Lung (tissue), 11 donors: ENCODE measurements at regions not wholly inside any gene's neighbourhood (a gene's known extent, or its start where the extent isn't known, plus 50 kb on each side); places are given as distances from the start of the nearest gene placed in this dataset.

Source experiments
- ATAC-seq: fragments of 200-7000 bp; cut with Tn5 transposase; one replicate; pipeline ENCODE4 v1.9.1; 2020; ENCODE audit warnings: moderate number of reproducible peaks; ENCODE audit not compliant: insufficient read depth, low FRiP score
- DNase-seq, 3 donors: peaks; one replicate each; pipeline ENCODE4 v3.0.0-alpha.2; 2013 to 2017
- H3K27ac ChIP-seq, 2 donors: one replicate each; pipeline ENCODE4 v1.5.1; 2013; ENCODE audit warnings: mild to moderate bottlenecking in 2 of 2, moderate library complexity in 2 of 2, control low read depth in 1 of 2, inconsistent platforms in 1 of 2, low read depth in 1 of 2, low read length in 1 of 2
- H3K27me3 ChIP-seq, 3 donors: one replicate each; pipeline ENCODE4 v1.5.1; 2013; ENCODE audit warnings: low read length in 2 of 3; ENCODE audit not compliant: control insufficient read depth in 3 of 3, insufficient read depth in 3 of 3
- H3K36me3 ChIP-seq, 4 donors: one replicate each; pipeline ENCODE4 v1.5.1; 2013; ENCODE audit warnings: low read length in 4 of 4, mild to moderate bottlenecking in 1 of 4, moderate library complexity in 1 of 4; ENCODE audit not compliant: control insufficient read depth in 4 of 4, insufficient read depth in 4 of 4
- H3K4me1 ChIP-seq, 5 donors: one replicate each; pipeline ENCODE4 v1.5.1; 2013; ENCODE audit warnings: low read length in 5 of 5, mild to moderate bottlenecking in 2 of 5, moderate library complexity in 1 of 5; ENCODE audit not compliant: control insufficient read depth in 5 of 5, insufficient read depth in 5 of 5
- H3K4me3 ChIP-seq: one replicate; pipeline ENCODE4 v1.5.1; 2013; ENCODE audit warnings: mild to moderate bottlenecking, control low read depth, moderate library complexity
- H3K9ac ChIP-seq, 2 donors: one replicate each; pipeline ENCODE4 v1.5.1; 2013; ENCODE audit warnings: low read length in 2 of 2, control low read depth in 1 of 2; ENCODE audit not compliant: insufficient read depth in 1 of 2
- H3K9me3 ChIP-seq, 4 donors: one replicate each; pipeline ENCODE4 v1.5.1; 2013; ENCODE audit warnings: low read length in 3 of 4, mild to moderate bottlenecking in 1 of 4, moderate library complexity in 1 of 4; ENCODE audit not compliant: control insufficient read depth in 4 of 4, insufficient read depth in 3 of 4
- CTCF ChIP-seq: IDR thresholded peaks from 2 replicates; pipeline ENCODE4 v1.5.1; 2012; ENCODE audit warnings: mild to moderate bottlenecking; ENCODE audit errors: control extremely low read depth, extremely low read depth
- WGBS, 2 donors: extraction: QIAGEN DNeasy Blood & Tissue Kit; methylation state at CpG; one replicate each; pipeline ENCODE4 v1.1.7; 2013; 5-methylcytosine and 5-hydroxymethylcytosine counted together
- donor health status: control.
- donor health status: control.
- donor health status: Bipolar disorder and iron deficiency.
- donor health status: healthy.
- donor health status: DM: yes; HTN: yes; CAD: no.

DNA sequence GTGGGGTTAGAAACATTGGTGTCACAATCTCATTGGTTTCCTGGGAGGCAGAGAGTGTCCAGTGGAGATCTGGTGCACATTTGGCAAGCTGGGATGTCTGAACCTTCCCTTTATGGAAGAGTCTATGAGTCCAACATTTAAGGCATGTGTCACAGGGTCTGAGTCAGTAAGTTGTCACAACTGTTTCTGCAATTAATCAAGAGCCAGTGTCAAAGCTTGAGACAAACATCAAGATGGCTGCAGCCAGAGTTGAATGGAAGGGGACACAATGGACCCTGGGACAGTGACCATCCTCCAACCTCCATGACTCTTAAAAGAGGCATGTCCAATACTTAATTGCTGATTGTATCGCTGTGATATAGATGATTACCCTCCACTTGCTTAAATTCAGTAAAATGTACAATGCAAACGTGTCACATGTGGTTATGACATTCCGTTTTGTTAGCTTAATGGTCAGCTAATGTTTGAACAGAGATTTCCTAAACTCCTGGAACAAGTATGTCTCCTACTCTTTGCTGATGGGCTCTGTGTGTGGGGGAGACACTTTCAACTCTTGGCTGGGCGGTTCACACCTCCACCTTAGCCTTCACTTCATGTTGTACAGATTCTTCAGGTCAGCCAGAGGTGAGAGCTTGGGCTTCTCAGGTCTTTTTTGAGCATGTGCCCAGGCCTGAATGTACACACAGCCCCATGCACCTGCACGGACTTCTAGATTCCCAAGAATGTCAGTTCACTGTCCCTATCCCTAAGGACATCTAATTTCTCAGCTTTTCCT is 79.9 kb upstream of the PRR23E start:
- Histone ChIP-seq H3K9me3 (peaks cover 0 to 11% (median 6%) of the 10 kb centered on the region in 4 donors), H3K27ac (no peak overlapping the region), H3K9ac (no peak overlapping the region), H3K36me3 (no peaks in the 10 kb centered on the region), H3K4me3 (no peak overlapping the region), H3K4me1 (peaks cover 0 to 3% (median 0%) of the 10 kb centered on the region in 5 donors), H3K27me3 (peaks cover 0 to 3% (median 0%) of the 10 kb centered on the region in 3 donors)
- ATAC-seq (no peak), DNase-seq (no peak)
- TF ChIP-seq CTCF, result no peak
- WGBS, 2 donors, result 54 to 64% methylated on average over 5 of the region's 5 CpGs

GRCh38 chr3:127113571-127113891 is 79.4 kb upstream of the PRR23E start:
- no peak overlapping the region for H3K4me3 ChIP-seq
- WGBS, 2 donors, result 75 to 89% methylated on average over 1 of the region's 1 CpG
- ATAC-seq (no peak), DNase-seq (no peak)
- H3K4me1 ChIP-seq, result peaks cover 0 to 3% (median 0%) of the 10 kb centered on the region in 5 donors
- peaks cover 0 to 11% (median 6%) of the 10 kb centered on the region in 4 donors for H3K9me3 ChIP-seq
- no peak overlapping the region for H3K27ac ChIP-seq
- H3K9ac ChIP-seq, result no peak overlapping the region
- peaks cover 0 to 3% (median 0%) of the 10 kb centered on the region in 3 donors for H3K27me3 ChIP-seq
- no peak for TF ChIP-seq CTCF
- no peaks in the 10 kb centered on the region for H3K36me3 ChIP-seq

DNA sequence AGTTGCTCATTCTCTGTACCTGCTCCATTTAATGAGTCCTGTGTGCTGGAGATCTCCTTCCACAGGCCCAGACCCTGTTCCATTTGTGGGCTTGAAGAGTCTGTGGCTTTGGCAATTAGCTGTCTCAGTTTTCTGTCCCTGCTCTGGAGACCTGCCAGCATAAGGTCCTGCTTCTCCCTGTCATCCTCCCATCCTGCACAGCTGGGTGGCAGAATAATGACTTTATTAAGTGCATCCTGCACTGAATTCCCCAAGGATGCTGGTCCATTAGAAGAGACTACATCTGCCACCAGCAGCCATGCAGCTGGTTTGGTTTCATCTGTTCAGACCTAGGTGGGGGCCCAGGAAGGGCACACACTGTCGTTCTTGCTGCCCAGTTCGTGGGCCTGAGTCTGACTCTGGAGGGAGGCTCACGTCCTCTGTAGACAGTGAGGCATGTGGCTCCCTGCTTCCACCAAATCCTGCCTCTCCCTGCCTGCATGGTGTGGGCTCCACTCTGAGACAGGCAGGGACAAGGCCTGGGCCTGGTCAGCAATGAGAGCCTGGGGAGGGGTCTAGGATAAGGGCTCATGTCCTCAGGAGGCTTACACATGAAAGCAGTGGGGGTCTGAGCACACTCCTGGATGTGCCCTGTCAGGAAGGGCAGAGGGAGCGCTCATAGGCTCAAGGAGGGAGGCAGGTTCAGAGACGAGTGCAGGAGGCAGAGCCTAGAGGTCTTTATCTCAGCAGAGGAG is 78.4 kb upstream of the PRR23E start:
- DNase-seq (no peak), ATAC-seq (no peak)
- 83 to 84% methylated on average over 5 of the region's 5 CpGs for WGBS, 2 donors
- Histone ChIP-seq H3K9me3 (peaks cover 0 to 11% (median 6%) of the 10 kb centered on the region in 4 donors), H3K4me3 (no peak overlapping the region), H3K27ac (no peak overlapping the region), H3K27me3 (peaks cover 0 to 3% (median under 1%) of the 10 kb centered on the region in 3 donors), H3K9ac (no peak overlapping the region), H3K36me3 (no peaks in the 10 kb centered on the region), H3K4me1 (peaks cover 0 to 3% (median 0%) of the 10 kb centered on the region in 5 donors)
- no peak for TF ChIP-seq CTCF
